MM.1S (cell line): ENCODE measurements at regions not wholly inside any gene's neighbourhood (a gene's known extent, or its start where the extent isn't known, plus 50 kb on each side); places are given as distances from the start of the nearest gene placed in this dataset.

ENCODE experiments used
- EZH2phosphoT487 ChIP-seq: fragments of 300-600 bp; sonication (generic); IDR thresholded peaks from 2 replicates; pipeline ENCODE4 v1.6.1; 2018; ENCODE audit warnings: antibody characterized with exemption, low read length
- TF ChIP-seq, protein P1 (sequence below): fragments of 300-600 bp; sonication (generic); IDR thresholded peaks from 2 replicates; pipeline ENCODE4 v1.5.1; 2016; ENCODE audit warnings: antibody characterized with exemption, low read length, mixed read lengths

DNA sequence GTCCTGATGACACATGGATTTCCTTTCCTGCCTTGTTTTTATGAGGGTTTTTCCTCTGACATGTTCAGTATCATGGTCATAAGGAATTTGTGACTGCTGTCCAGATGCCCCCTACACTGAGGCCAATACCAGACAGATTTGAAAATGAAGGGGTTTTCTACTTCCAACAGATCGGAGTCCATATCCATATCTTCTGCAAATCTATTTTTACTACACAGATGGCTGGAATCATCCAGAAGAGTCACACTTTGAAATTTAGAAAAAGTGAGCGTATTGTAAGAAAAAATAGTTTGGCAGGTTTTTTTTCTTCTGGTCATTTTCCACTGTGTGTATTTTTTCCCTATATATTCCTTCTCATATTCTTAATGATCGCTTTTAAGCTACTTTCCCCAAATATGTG, 197.5 kb upstream of the LRRC3B start:
- TF ChIP-seq, protein P1, sequence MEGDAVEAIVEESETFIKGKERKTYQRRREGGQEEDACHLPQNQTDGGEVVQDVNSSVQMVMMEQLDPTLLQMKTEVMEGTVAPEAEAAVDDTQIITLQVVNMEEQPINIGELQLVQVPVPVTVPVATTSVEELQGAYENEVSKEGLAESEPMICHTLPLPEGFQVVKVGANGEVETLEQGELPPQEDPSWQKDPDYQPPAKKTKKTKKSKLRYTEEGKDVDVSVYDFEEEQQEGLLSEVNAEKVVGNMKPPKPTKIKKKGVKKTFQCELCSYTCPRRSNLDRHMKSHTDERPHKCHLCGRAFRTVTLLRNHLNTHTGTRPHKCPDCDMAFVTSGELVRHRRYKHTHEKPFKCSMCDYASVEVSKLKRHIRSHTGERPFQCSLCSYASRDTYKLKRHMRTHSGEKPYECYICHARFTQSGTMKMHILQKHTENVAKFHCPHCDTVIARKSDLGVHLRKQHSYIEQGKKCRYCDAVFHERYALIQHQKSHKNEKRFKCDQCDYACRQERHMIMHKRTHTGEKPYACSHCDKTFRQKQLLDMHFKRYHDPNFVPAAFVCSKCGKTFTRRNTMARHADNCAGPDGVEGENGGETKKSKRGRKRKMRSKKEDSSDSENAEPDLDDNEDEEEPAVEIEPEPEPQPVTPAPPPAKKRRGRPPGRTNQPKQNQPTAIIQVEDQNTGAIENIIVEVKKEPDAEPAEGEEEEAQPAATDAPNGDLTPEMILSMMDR, result no peak
- TF ChIP-seq EZH2phosphoT487, result no peak
